ENCODE measurements at regions not wholly inside any gene's neighbourhood (a gene's known extent, or its start where the extent isn't known, plus 50 kb on each side); places are given as distances from the start of the nearest gene placed in this dataset.

DNA sequence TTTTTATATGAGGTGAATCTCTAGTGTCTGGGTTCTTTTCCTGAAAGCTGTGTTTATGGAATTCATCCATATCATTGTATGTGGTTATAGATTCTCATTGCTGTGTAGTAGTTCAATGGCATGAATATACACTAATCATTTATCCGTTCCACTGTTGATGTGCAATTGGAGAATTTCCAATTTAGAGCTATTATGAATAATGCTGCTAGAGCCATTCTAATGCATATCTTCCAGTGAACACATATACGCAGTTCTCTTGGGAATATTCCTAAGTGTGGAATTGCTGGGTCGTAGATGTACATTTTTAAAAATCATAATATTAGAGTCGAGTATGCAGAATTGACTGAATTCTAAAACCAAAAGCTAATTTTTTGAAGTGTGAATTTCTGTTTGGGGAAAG lies 327.5 kb upstream of the JAG1 start:
- no peak for DNase-seq (ENCODE audit: low read depth)
- TF ChIP-seq, protein P1, sequence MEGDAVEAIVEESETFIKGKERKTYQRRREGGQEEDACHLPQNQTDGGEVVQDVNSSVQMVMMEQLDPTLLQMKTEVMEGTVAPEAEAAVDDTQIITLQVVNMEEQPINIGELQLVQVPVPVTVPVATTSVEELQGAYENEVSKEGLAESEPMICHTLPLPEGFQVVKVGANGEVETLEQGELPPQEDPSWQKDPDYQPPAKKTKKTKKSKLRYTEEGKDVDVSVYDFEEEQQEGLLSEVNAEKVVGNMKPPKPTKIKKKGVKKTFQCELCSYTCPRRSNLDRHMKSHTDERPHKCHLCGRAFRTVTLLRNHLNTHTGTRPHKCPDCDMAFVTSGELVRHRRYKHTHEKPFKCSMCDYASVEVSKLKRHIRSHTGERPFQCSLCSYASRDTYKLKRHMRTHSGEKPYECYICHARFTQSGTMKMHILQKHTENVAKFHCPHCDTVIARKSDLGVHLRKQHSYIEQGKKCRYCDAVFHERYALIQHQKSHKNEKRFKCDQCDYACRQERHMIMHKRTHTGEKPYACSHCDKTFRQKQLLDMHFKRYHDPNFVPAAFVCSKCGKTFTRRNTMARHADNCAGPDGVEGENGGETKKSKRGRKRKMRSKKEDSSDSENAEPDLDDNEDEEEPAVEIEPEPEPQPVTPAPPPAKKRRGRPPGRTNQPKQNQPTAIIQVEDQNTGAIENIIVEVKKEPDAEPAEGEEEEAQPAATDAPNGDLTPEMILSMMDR (IDR thresholded peaks at IDR 0.05; ENCODE audit: low read length, missing control alignments): no peak
- no peak overlapping the region for H3K4me3 ChIP-seq (replicated peaks; ENCODE audit: low read depth, low read length)

DNA sequence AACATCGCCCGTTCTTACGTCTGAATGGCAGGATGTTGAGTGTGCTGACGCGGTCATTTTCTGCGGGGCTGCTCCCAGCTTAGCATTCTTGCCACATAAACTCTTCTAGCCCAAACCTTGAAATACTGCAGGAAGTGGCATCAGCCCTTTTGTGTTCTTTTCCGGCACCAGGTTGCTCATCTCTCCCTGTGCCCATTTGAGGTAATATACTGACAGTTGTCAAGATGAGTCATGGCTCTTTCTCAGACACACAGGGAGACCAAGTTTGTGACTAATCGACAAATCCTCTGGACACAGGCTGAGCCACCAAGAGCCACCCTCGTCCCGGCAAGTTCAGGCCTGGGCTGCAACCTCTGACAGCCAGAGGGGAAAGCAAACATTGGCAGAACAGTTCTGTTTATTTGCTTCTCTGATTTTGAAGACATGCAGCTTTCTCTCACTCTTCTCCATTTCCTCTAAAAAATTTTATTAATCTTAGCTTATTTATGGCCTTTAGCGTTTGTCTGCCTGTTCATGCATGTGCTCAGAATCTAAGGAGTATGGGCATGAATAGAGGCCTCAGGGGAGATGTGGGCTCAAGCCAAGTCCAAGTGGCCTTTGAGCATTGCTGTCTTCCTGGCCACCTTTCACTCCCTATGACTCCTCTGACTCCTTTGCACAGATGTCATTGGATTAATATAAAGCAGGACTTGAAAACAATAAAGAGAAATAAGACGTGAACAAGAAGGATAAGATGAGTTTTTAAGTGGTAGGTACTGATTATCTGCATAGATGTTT lies 328.2 kb upstream of the JAG1 start:
- no peak overlapping the region for H3K4me3 ChIP-seq (replicated peaks; ENCODE audit: low read depth, low read length)
- TF ChIP-seq, protein P1 (IDR thresholded peaks at IDR 0.05; ENCODE audit: low read length, missing control alignments): no peak
- DNase-seq (ENCODE audit: low read depth): peak; percentile 91

DNA sequence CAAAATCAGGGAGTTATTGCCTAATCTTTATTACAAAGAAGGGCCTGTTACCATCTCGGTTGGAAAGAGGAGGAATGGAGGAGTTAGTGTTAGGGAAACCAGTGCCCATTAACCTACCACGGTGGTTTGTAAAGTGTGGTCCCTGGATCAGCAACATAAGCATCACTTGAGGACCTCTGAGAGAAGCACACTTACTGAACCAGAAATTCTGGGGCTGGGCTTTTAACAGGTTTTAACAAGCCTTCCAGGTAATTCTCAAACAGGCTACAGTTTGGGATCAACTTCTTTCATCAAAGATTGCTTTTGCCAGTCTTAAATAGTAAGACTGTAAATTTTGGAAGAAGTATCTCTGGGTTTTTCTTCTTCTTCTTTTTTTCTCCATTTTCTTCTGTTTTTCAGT lies 329.5 kb upstream of the JAG1 start:
- no peak overlapping the region for H3K4me3 ChIP-seq (replicated peaks; ENCODE audit: low read depth, low read length)
- TF ChIP-seq, protein P1 (IDR thresholded peaks at IDR 0.05; ENCODE audit: low read length, missing control alignments): no peak
- DNase-seq (ENCODE audit: low read depth): no peak

DNA sequence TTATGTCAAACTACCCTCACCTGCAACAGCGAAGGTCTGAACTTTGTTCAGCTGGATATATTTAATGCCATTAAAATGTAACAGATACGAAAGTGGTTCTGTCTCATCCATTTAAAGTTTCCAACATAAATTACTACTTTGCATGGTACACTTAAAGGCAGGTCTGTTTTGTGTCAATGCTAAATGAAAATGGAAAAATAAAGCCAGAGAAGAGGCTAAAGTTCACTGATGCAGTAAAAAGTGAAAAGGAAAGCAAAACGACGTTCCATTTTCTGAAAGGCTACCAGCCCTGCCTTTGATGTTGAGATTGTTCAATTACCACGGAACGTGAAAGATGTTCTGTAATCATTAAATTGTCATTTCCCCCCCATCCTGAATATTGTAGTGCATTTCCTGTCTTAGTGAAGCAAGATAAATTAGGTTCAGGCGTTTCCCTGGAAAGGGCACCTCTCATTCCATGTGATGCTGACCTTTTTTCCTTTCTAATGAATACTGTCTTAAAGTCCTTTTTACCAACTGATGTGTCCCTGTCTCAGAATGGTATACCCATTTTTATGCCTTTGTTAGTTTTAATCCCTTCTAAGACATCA lies 334.7 kb upstream of the JAG1 start:
- TF ChIP-seq, protein P1 (IDR thresholded peaks at IDR 0.05; ENCODE audit: low read length, missing control alignments): no peak
- no peak for DNase-seq (ENCODE audit: low read depth)
- H3K4me3 ChIP-seq (replicated peaks; ENCODE audit: low read depth, low read length): no peak overlapping the region

DNA sequence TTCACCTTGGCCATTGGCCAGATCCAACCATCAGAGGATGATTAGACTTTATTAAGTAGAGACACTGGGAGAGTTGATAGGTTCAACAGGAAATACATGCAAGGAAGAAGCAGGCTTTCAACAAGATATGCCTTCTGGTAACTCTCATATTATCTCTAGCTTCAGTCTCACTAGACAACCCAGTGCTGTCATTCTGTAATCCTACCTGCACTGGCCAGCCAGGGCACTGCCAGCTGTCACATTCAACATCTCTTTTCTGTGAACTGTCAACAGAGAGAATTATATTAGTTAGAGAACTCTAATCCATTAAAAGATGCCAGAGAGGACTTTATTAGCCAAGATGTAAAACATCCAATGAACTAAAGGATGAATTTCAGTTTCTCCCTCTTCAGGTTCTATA lies 337.9 kb upstream of the JAG1 start:
- no peak for DNase-seq (ENCODE audit: low read depth)
- TF ChIP-seq, protein P1 (IDR thresholded peaks at IDR 0.05; ENCODE audit: low read length, missing control alignments): no peak
- no peak overlapping the region for H3K4me3 ChIP-seq (replicated peaks; ENCODE audit: low read depth, low read length)

DNA sequence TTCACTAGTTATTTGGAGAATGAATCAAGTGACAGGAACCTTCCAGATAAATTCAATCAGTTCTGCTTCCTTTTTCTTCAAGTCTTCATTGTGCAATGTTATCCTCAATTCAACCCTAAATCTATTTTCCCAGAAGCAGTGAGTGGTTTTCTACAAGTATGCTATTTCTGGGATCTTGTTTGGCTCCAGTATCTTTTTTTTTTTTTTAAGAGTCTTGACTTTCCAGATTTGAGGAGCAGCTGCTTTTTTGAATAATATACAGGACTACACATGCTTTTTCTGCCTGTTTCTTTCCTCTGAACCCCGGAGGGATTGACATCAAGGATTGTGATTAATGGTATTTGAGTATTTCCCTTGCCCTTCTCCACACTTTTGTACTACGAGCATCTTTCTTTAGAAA lies 339.2 kb upstream of the JAG1 start:
- TF ChIP-seq, protein P1 (IDR thresholded peaks at IDR 0.05; ENCODE audit: low read length, missing control alignments): no peak
- H3K4me3 ChIP-seq (replicated peaks; ENCODE audit: low read depth, low read length): no peak overlapping the region
- peak; percentile 81 for DNase-seq (ENCODE audit: low read depth)

DNA sequence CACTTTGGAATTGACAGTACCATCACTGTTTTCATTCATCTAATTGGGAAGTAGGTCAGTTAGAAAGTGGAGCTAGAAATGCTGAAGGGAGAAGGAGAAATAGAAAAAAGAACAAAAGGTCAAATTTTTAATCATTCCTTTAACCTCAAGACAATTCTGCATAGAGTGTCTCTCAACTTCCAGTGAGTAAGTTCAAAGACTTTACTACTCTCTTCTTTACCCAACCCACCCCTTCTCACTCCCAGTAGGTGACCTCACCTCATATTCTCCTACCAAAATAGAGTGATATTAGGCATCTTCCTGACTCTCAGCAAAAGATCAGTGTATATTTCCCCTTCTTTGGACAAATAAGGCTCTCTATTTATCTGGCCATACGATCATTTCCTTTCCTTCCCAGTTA lies 340.0 kb upstream of the JAG1 start:
- TF ChIP-seq, protein P1 (IDR thresholded peaks at IDR 0.05; ENCODE audit: low read length, missing control alignments): no peak
- DNase-seq (ENCODE audit: low read depth): no peak
- H3K4me3 ChIP-seq (replicated peaks; ENCODE audit: low read depth, low read length): no peak overlapping the region

All from fibroblast of pulmonary artery (primary cell).